Ishikawa (cell line): ENCODE measurements at regions not wholly inside any gene's neighbourhood (a gene's known extent, or its start where the extent isn't known, plus 50 kb on each side); places are given as distances from the start of the nearest gene placed in this dataset.

ENCODE experiments used
- CEBPB ChIP-seq: IDR thresholded peaks from 2 replicates; pipeline ENCODE4 v1.6.1; 2012
- CREB1 ChIP-seq: IDR thresholded peaks from 2 replicates; pipeline ENCODE4 v1.6.1; 2012; ENCODE audit warnings: low read depth
- YY1 ChIP-seq: IDR thresholded peaks from 2 replicates; pipeline ENCODE4 v1.6.1; 2012; ENCODE audit warnings: low read depth
- TF ChIP-seq, protein P1 (sequence below): IDR thresholded peaks from 2 replicates; pipeline ENCODE4 v1.6.1; 2012

DNA sequence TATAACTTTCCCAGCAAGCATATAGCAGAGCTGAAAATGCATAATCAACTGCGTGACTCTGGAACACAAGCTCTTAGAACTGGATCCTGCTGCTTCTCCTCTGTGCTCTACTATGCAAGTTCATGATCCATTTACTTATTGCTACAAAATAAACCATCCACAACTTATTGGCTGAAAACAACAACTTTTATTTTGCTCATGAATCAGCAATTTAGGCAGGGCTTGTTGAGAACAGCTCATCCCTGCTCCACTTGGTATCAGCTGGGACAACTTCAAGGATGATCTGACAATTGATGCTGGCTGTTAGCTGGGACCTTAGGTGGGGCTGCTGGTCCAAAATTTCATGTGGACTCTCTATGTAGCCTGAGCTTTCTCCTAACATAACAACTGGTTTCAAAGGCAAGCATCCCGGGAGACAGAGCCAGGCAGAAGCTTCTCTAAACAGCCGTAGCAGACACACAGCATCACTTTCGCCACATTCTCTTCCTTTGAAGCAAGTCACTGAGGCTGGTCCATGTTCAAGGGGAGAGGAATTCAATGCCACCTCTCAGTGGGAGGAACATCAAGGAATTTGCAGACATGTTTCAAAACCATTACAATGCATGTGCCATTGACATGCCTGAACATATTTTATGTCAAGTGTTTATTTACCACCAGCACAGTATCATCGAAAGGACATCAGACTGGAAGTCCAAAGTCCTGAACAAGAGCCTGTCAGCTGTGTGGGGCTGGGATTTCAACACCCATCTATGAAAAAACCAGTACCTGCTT is 153.1 kb upstream of the PKDCC start:
- TF ChIP-seq YY1 (no peak), CREB1 (no peak), CEBPB (no peak)
- TF ChIP-seq, protein P1, sequence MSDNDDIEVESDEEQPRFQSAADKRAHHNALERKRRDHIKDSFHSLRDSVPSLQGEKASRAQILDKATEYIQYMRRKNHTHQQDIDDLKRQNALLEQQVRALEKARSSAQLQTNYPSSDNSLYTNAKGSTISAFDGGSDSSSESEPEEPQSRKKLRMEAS, result no peak
